ENCODE measurements at regions not wholly inside any gene's neighbourhood (a gene's known extent, or its start where the extent isn't known, plus 50 kb on each side); places are given as distances from the start of the nearest gene placed in this dataset.

DNA sequence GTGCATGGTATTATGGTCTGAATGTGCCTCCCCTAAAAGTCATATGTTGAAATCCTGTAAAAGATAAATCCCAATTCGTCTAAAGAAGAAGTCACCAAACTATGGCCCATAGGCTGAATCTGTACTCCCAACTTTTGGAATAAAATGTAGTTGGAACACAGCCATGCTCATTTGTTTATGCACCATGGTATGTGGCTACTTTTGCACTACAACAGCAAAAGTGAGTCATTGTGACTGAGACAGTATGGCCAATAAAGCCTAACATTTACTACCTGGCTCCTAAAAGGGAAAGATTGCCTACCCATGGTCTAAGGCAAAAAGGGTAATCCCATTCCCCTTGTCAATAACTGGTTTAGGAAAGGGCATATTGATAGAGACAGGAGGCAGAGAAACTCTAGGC lies 101.8 kb downstream of the LRIG3 start:
- TF ChIP-seq, protein P1, sequence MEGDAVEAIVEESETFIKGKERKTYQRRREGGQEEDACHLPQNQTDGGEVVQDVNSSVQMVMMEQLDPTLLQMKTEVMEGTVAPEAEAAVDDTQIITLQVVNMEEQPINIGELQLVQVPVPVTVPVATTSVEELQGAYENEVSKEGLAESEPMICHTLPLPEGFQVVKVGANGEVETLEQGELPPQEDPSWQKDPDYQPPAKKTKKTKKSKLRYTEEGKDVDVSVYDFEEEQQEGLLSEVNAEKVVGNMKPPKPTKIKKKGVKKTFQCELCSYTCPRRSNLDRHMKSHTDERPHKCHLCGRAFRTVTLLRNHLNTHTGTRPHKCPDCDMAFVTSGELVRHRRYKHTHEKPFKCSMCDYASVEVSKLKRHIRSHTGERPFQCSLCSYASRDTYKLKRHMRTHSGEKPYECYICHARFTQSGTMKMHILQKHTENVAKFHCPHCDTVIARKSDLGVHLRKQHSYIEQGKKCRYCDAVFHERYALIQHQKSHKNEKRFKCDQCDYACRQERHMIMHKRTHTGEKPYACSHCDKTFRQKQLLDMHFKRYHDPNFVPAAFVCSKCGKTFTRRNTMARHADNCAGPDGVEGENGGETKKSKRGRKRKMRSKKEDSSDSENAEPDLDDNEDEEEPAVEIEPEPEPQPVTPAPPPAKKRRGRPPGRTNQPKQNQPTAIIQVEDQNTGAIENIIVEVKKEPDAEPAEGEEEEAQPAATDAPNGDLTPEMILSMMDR (IDR thresholded peaks at IDR 0.05 in 8 of 11, conservative IDR thresholded peaks at IDR 0.05 in 3 of 11): no peak
- TF ChIP-seq POLR2A (IDR thresholded peaks at IDR 0.05): no peak
- no peak for TF ChIP-seq POLR2AphosphoS5 (IDR thresholded peaks at IDR 0.05)

Measured in spleen (tissue), 7 donors.